Breast epithelium (tissue), 3 donors: ENCODE measurements at regions not wholly inside any gene's neighbourhood (a gene's known extent, or its start where the extent isn't known, plus 50 kb on each side); places are given as distances from the start of the nearest gene placed in this dataset.

Experiments
- CTCF ChIP-seq, 3 donors: fragments of 450-650 bp; IDR thresholded peaks; one replicate each; pipeline ENCODE4 v1.5.1; 2016 to 2017; ENCODE audit warnings: antibody characterized with exemption in 3 of 3, mild to moderate bottlenecking in 3 of 3, moderate library complexity in 3 of 3
- POLR2A ChIP-seq: fragments of 450-650 bp; IDR thresholded peaks from one replicate; pipeline ENCODE4 v1.6.1; 2016; ENCODE audit warnings: antibody characterized with exemption, mild to moderate bottlenecking, moderate library complexity
- POLR2AphosphoS5 ChIP-seq, 3 donors: sonication (generic); formaldehyde crosslinking; IDR thresholded peaks; one replicate each; pipeline ENCODE4 v1.6.1; 2017; ENCODE audit warnings: antibody characterized with exemption in 3 of 3

- TF ChIP-seq CTCF (IDR thresholded peaks at IDR 0.05) (no peak), POLR2A (no peak), POLR2AphosphoS5 (IDR thresholded peaks at IDR 0.05) (no peak)
Measured at GRCh38 chr6:142651384-142651783, 293.6 kb downstream of the HIVEP2 start.
